ENCODE measurements at regions not wholly inside any gene's neighbourhood (a gene's known extent, or its start where the extent isn't known, plus 50 kb on each side); places are given as distances from the start of the nearest gene placed in this dataset.

GRCh38 chr3:117921411-117921810 is 1113.2 kb downstream of the IGSF11 start:
- DNase-seq, result no peak
- Histone ChIP-seq H3K4me3 (ENCODE audit: low read depth, low read length) (no peak overlapping the region), H3K27me3 (replicated peaks; ENCODE audit: control insufficient read depth, insufficient read depth, low read length) (no peaks in the 10 kb centered on the region), H3K4me1 (no peaks in the 10 kb centered on the region), H3K9me3 (no peaks in the 10 kb centered on the region), H3K36me3 (ENCODE audit: control insufficient read depth, insufficient read depth, low read length) (no peaks in the 10 kb centered on the region)
- Mint-ChIP-seq H3K4me1 (ENCODE audit: low read depth, unreplicated experiment) (no peaks in the 10 kb centered on the region), H3K9me3 (ENCODE audit: unreplicated experiment) (no peaks in the 10 kb centered on the region), H3K27ac (ENCODE audit: unreplicated experiment) (no peak overlapping the region), H3K36me3 (ENCODE audit: insufficient read depth, unreplicated experiment) (no peaks in the 10 kb centered on the region), H3K4me3 (ENCODE audit: unreplicated experiment) (no peak overlapping the region), H3K27me3 (ENCODE audit: insufficient read depth, unreplicated experiment) (peaks cover 1% of the 10 kb centered on the region)
- TF ChIP-seq, protein P1, sequence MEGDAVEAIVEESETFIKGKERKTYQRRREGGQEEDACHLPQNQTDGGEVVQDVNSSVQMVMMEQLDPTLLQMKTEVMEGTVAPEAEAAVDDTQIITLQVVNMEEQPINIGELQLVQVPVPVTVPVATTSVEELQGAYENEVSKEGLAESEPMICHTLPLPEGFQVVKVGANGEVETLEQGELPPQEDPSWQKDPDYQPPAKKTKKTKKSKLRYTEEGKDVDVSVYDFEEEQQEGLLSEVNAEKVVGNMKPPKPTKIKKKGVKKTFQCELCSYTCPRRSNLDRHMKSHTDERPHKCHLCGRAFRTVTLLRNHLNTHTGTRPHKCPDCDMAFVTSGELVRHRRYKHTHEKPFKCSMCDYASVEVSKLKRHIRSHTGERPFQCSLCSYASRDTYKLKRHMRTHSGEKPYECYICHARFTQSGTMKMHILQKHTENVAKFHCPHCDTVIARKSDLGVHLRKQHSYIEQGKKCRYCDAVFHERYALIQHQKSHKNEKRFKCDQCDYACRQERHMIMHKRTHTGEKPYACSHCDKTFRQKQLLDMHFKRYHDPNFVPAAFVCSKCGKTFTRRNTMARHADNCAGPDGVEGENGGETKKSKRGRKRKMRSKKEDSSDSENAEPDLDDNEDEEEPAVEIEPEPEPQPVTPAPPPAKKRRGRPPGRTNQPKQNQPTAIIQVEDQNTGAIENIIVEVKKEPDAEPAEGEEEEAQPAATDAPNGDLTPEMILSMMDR (IDR thresholded peaks at IDR 0.05; ENCODE audit: insufficient read depth in 1 of 2, low read depth in 1 of 2, low read length in 1 of 2, severe bottlenecking in 1 of 2, unreplicated experiment in 1 of 2), result no peak
- ChIA-PET POLR2A (no interaction called here), CTCF (no interaction called here)
- BruUV-seq (replicated peaks), result no TSS peak
- intact Hi-C loops (cut with micrococcal nuclease; ENCODE audit: unreplicated experiment), result no loop called here

- H3K4me1 ChIP-seq, result no peaks in the 10 kb centered on the region
- TF ChIP-seq, protein P1 (IDR thresholded peaks at IDR 0.05; ENCODE audit: insufficient read depth in 1 of 2, low read depth in 1 of 2, low read length in 1 of 2, severe bottlenecking in 1 of 2, unreplicated experiment in 1 of 2), result no peak
- CTCF ChIA-PET, result no interaction called here
- H3K4me1 Mint-ChIP-seq (ENCODE audit: low read depth, unreplicated experiment), result no peaks in the 10 kb centered on the region
- H3K27me3 ChIP-seq (replicated peaks; ENCODE audit: control insufficient read depth, insufficient read depth, low read length), result no peaks in the 10 kb centered on the region
- no peaks in the 10 kb centered on the region for H3K36me3 ChIP-seq (ENCODE audit: control insufficient read depth, insufficient read depth, low read length)
- H3K4me3 ChIP-seq (ENCODE audit: low read depth, low read length), result no peak overlapping the region
- H3K27ac Mint-ChIP-seq (ENCODE audit: unreplicated experiment), result no peak overlapping the region
- POLR2A ChIA-PET, result no interaction called here
- no peaks in the 10 kb centered on the region for H3K27me3 Mint-ChIP-seq (ENCODE audit: insufficient read depth, unreplicated experiment)
- no TSS peak for BruUV-seq (replicated peaks)
- intact Hi-C loops (cut with micrococcal nuclease; ENCODE audit: unreplicated experiment), result no loop called here
- no peak for DNase-seq
- no peaks in the 10 kb centered on the region for H3K9me3 ChIP-seq
- H3K36me3 Mint-ChIP-seq (ENCODE audit: insufficient read depth, unreplicated experiment), result no peaks in the 10 kb centered on the region
- H3K4me3 Mint-ChIP-seq (ENCODE audit: unreplicated experiment), result no peak overlapping the region
- H3K9me3 Mint-ChIP-seq (ENCODE audit: unreplicated experiment), result no peaks in the 10 kb centered on the region
Measured at GRCh38 chr3:117922039-117922438, 1112.6 kb downstream of the IGSF11 start.

GRCh38 chr3:117926819-117927218 is 1107.8 kb downstream of the IGSF11 start:
- no peaks in the 10 kb centered on the region for H3K4me1 ChIP-seq
- H3K9me3 ChIP-seq, result no peaks in the 10 kb centered on the region
- POLR2A ChIA-PET, result no interaction called here
- intact Hi-C loops (cut with micrococcal nuclease; ENCODE audit: unreplicated experiment), result no loop called here
- Mint-ChIP-seq H3K9me3 (ENCODE audit: unreplicated experiment) (no peaks in the 10 kb centered on the region), H3K27ac (ENCODE audit: unreplicated experiment) (no peak overlapping the region), H3K4me3 (ENCODE audit: unreplicated experiment) (no peak overlapping the region), H3K27me3 (ENCODE audit: insufficient read depth, unreplicated experiment) (no peaks in the 10 kb centered on the region), H3K36me3 (ENCODE audit: insufficient read depth, unreplicated experiment) (no peaks in the 10 kb centered on the region), H3K4me1 (ENCODE audit: low read depth, unreplicated experiment) (no peaks in the 10 kb centered on the region)
- TF ChIP-seq, protein P1 (IDR thresholded peaks at IDR 0.05; ENCODE audit: insufficient read depth in 1 of 2, low read depth in 1 of 2, low read length in 1 of 2, severe bottlenecking in 1 of 2, unreplicated experiment in 1 of 2), result no peak
- BruUV-seq (replicated peaks), result no TSS peak
- no peaks in the 10 kb centered on the region for H3K27me3 ChIP-seq (replicated peaks; ENCODE audit: control insufficient read depth, insufficient read depth, low read length)
- no peak overlapping the region for H3K4me3 ChIP-seq (ENCODE audit: low read depth, low read length)
- CTCF ChIA-PET, result no interaction called here
- no peaks in the 10 kb centered on the region for H3K36me3 ChIP-seq (ENCODE audit: control insufficient read depth, insufficient read depth, low read length)
- no peak for DNase-seq
